Hematopoietic multipotent progenitor cell (in vitro differentiated cells): ENCODE measurements at regions not wholly inside any gene's neighbourhood (a gene's known extent, or its start where the extent isn't known, plus 50 kb on each side); places are given as distances from the start of the nearest gene placed in this dataset.

Experiments used
- DNase-seq, 3 donors: peaks; one replicate each; pipeline ENCODE4 v3.0.0-alpha.2; 2011 to 2015; ENCODE audit warnings: low read depth in 2 of 3, low spot score in 2 of 3

GRCh38 chr14:87566991-87567390 lies 426.0 kb downstream of the GALC start:
- DNase-seq, result no peak

- no peak for DNase-seq
Observed at GRCh38 chr14:87547536-87547935, 445.4 kb downstream of the GALC start.

- DNase-seq, result no peak
Observed at GRCh38 chr14:87542288-87542687, 450.7 kb downstream of the GALC start.

- DNase-seq, result no peak
Observed at GRCh38 chr14:87540339-87540738, 452.6 kb downstream of the GALC start.

- no peak for DNase-seq
Observed at GRCh38 chr14:87529081-87529480, 463.9 kb downstream of the GALC start.

GRCh38 chr14:87526731-87527130 lies 466.3 kb downstream of the GALC start:
- no peak for DNase-seq

- DNase-seq, result no peak
Observed at GRCh38 chr14:87524011-87524410, 469.0 kb downstream of the GALC start.

GRCh38 chr14:87522575-87522974 lies 470.4 kb downstream of the GALC start:
- no peak for DNase-seq

GRCh38 chr14:87508333-87508732 lies 484.6 kb downstream of the GALC start:
- DNase-seq, result no peak

GRCh38 chr14:87503711-87504110 lies 489.3 kb downstream of the GALC start:
- DNase-seq, result no peak

- DNase-seq, result no peak
Observed at GRCh38 chr14:87497301-87497700, 495.7 kb downstream of the GALC start.

- DNase-seq, result no peak
Observed at GRCh38 chr14:87494010-87494409, 499.0 kb downstream of the GALC start.

GRCh38 chr14:87492561-87492960 lies 500.4 kb downstream of the GALC start:
- DNase-seq, result no peak

GRCh38 chr14:87491816-87492215 lies 501.2 kb downstream of the GALC start:
- DNase-seq, result no peak

GRCh38 chr14:87489196-87489819 lies 503.7 kb downstream of the GALC start:
- no peak for DNase-seq

- no peak for DNase-seq
Observed at GRCh38 chr14:87483271-87484260, 509.4 kb downstream of the GALC start.

- DNase-seq, result no peak
Observed at GRCh38 chr14:87468531-87468930, 524.5 kb downstream of the GALC start.

- DNase-seq, result no peak
Observed at GRCh38 chr14:87467578-87467977, 525.4 kb downstream of the GALC start.

- DNase-seq, result no peak
Observed at GRCh38 chr14:87465770-87466169, 527.2 kb downstream of the GALC start.

- DNase-seq, result no peak
Observed at GRCh38 chr14:87461704-87462103, 531.3 kb downstream of the GALC start.

GRCh38 chr14:87457720-87458119 lies 535.3 kb downstream of the GALC start:
- DNase-seq, result peak in 1 of 3 donors; percentile 1

- no peak for DNase-seq
Observed at GRCh38 chr14:87450193-87450592, 542.8 kb downstream of the GALC start.
